GM04504 (cell line): ENCODE measurements at regions not wholly inside any gene's neighbourhood (a gene's known extent, or its start where the extent isn't known, plus 50 kb on each side); places are given as distances from the start of the nearest gene placed in this dataset.
"Not testable (repeated sequence)": the region's sequence is repeated elsewhere in the genome, so short reads cannot be mapped to it uniquely, and the experiment has no call there.

Experiments used
- DNase-seq: peaks from one replicate; pipeline ENCODE4 v3.0.0-alpha.2; 2012; ENCODE audit warnings: low read depth

- DNase-seq = no peak
Measured at GRCh38 chr11:42311944-42312343, 852.5 kb upstream of the LRRC4C start.

- no peak for DNase-seq
Measured at GRCh38 chr11:42315267-42315666, 855.8 kb upstream of the LRRC4C start.

- DNase-seq = no peak
Measured at GRCh38 chr11:42315846-42316245, 856.4 kb upstream of the LRRC4C start.

GRCh38 chr11:42319921-42320320 is 860.5 kb upstream of the LRRC4C start:
- DNase-seq = no peak

- no peak for DNase-seq
Measured at GRCh38 chr11:42329929-42330565, 870.6 kb upstream of the LRRC4C start.

- DNase-seq = no peak
Measured at GRCh38 chr11:42337786-42338455, 878.5 kb upstream of the LRRC4C start.

- no peak for DNase-seq
Measured at GRCh38 chr11:42344204-42344792, 884.8 kb upstream of the LRRC4C start.

GRCh38 chr11:42345933-42346332 is 886.5 kb upstream of the LRRC4C start:
- no peak for DNase-seq

- no peak for DNase-seq
Measured at GRCh38 chr11:42363701-42364100, 904.2 kb upstream of the LRRC4C start.

- DNase-seq = no peak
Measured at GRCh38 chr11:42390116-42390515, 921.7 kb upstream of the API5 start.

GRCh38 chr11:42397483-42397882 is 914.3 kb upstream of the API5 start:
- DNase-seq = no peak

- DNase-seq = no peak
Measured at GRCh38 chr11:42407341-42407740, 904.5 kb upstream of the API5 start.

- peak; percentile 14 for DNase-seq
Measured at GRCh38 chr11:42410251-42410955, 901.4 kb upstream of the API5 start.

- DNase-seq = no peak
Measured at GRCh38 chr11:42412590-42412989, 899.2 kb upstream of the API5 start.

- DNase-seq = no peak
Measured at GRCh38 chr11:42417691-42418090, 894.1 kb upstream of the API5 start.

- peak; percentile 36 for DNase-seq
Measured at GRCh38 chr11:42422090-42422489, 889.7 kb upstream of the API5 start.

- DNase-seq = not testable (repeated sequence)
Measured at GRCh38 chr11:42434911-42435310, 876.9 kb upstream of the API5 start.

- no peak for DNase-seq
Measured at GRCh38 chr11:42444406-42444805, 867.4 kb upstream of the API5 start.

- peak; percentile 41 for DNase-seq
Measured at GRCh38 chr11:42462558-42463310, 849.1 kb upstream of the API5 start.

GRCh38 chr11:42465623-42466022 is 846.2 kb upstream of the API5 start:
- DNase-seq = no peak

GRCh38 chr11:42473106-42473505 is 838.7 kb upstream of the API5 start:
- no peak for DNase-seq

- DNase-seq = no peak
Measured at GRCh38 chr11:42482822-42483221, 829.0 kb upstream of the API5 start.
